ENCODE measurements at regions not wholly inside any gene's neighbourhood (a gene's known extent, or its start where the extent isn't known, plus 50 kb on each side); places are given as distances from the start of the nearest gene placed in this dataset.

DNA sequence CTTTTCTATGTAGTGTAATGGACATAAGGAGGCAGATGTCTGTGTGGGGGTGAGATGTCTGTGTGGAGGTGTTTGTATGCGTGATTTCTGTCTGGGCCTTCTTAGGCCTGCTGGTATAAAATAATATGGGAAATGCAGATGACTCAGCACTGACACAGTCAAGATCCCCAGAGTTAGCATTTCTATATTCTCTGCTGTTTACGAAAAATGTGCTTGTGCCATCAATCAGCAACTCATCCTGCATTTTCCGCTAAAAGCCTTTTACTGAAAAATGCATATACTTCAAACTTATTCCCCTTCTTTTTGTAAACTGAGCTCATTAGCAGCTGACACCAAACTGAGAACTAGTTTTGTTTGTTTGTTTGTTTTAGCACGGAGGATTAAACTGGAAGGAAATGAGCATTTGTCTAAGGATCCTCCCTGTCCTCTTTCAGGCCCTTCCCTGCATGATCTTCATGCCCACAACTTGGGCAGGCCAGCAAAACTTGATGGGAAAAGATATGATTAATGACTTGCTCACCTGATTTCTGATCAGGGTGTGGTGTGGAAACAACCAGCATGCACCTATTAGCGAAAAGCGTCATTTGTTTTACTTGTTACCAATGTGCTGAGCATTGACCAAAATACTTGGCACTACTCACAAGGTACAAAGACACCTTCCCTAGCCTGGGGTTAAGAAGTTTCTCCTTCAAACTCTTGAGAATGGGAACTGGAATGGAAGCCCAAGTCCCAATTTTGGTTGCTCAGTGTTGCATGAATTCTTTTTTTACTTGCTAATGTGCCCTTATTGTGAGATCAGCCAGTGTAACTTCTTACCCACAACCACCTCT, 77.4 kb downstream of the NDUFS5 start:
- no peak for DNase-seq (ENCODE audit: low read depth)
- Histone ChIP-seq H3K4me3 (ENCODE audit: low read depth, low read length) (no peak overlapping the region), H3K27me3 (ENCODE audit: control insufficient read depth, insufficient read depth, low read length) (no peaks in the 10 kb centered on the region), H3K36me3 (ENCODE audit: control insufficient read depth, insufficient read depth, low read length) (no peaks in the 10 kb centered on the region)
- TF ChIP-seq, protein P1, sequence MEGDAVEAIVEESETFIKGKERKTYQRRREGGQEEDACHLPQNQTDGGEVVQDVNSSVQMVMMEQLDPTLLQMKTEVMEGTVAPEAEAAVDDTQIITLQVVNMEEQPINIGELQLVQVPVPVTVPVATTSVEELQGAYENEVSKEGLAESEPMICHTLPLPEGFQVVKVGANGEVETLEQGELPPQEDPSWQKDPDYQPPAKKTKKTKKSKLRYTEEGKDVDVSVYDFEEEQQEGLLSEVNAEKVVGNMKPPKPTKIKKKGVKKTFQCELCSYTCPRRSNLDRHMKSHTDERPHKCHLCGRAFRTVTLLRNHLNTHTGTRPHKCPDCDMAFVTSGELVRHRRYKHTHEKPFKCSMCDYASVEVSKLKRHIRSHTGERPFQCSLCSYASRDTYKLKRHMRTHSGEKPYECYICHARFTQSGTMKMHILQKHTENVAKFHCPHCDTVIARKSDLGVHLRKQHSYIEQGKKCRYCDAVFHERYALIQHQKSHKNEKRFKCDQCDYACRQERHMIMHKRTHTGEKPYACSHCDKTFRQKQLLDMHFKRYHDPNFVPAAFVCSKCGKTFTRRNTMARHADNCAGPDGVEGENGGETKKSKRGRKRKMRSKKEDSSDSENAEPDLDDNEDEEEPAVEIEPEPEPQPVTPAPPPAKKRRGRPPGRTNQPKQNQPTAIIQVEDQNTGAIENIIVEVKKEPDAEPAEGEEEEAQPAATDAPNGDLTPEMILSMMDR (IDR thresholded peaks at IDR 0.05; ENCODE audit: insufficient read depth, low read length, poor library complexity, severe bottlenecking), result no peak

GRCh38 chr1:39104158-39105060, 78.3 kb downstream of the NDUFS5 start:
- peak overlapping the region; percentile 74 for H3K4me3 ChIP-seq (ENCODE audit: low read depth, low read length)
- TF ChIP-seq, protein P1 (IDR thresholded peaks at IDR 0.05; ENCODE audit: insufficient read depth, low read length, poor library complexity, severe bottlenecking), result no peak
- DNase-seq (ENCODE audit: low read depth), result no peak

DNA sequence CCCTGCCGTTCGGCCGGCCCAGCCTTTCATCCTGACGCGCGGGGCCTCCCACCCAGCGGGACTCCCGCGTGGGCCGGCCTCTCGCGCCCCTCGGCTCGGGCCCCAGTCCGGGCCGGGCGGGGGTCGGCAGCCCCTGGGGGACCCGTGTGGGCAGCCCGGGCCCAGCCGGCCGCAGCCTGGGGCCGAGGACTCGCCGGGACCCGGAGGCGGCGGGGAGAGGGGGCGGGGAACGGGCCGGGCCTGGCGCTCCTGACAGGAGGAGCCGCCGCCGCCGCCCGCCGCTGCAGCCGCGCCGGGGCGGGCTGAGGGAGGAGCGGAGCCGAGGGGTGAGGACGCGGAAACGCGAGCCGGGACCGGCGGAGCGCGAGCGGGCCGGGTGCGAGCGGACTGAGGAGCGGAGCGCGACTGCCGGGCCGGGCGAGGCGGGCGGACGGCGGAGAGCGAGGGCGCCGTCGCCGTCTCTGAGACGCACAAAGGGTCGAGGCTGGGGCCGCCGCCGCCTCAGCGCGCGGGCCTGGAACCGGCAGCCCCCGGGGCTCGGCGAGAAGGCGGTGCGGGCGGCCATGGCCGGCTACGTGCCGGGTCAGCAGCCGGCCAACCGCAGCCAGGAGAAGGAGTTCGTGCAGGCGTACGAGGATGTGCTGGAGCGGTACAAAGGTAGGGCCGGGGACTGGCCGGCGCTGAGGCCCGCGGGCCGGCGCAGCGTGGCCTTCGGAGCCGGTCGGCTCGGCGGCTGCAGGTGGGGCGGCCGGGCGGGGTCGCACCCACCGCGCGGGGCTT, 79.1 kb downstream of the NDUFS5 start:
- Histone ChIP-seq H3K36me3 (ENCODE audit: control insufficient read depth, insufficient read depth, low read length) (no peaks in the 10 kb centered on the region), H3K27me3 (ENCODE audit: control insufficient read depth, insufficient read depth, low read length) (no peaks in the 10 kb centered on the region), H3K4me3 (ENCODE audit: low read depth, low read length) (peak overlapping the region; percentile 74)
- no peak for DNase-seq (ENCODE audit: low read depth)
- TF ChIP-seq, protein P1 (IDR thresholded peaks at IDR 0.05; ENCODE audit: insufficient read depth, low read length, poor library complexity, severe bottlenecking), result no peak

More at GRCh38 chr1:39104158-39105060, 78.3 kb downstream of the NDUFS5 start:
- Histone ChIP-seq H3K36me3 (ENCODE audit: control insufficient read depth, insufficient read depth, low read length) (no peaks in the 10 kb centered on the region), H3K27me3 (ENCODE audit: control insufficient read depth, insufficient read depth, low read length) (no peaks in the 10 kb centered on the region)

DNA sequence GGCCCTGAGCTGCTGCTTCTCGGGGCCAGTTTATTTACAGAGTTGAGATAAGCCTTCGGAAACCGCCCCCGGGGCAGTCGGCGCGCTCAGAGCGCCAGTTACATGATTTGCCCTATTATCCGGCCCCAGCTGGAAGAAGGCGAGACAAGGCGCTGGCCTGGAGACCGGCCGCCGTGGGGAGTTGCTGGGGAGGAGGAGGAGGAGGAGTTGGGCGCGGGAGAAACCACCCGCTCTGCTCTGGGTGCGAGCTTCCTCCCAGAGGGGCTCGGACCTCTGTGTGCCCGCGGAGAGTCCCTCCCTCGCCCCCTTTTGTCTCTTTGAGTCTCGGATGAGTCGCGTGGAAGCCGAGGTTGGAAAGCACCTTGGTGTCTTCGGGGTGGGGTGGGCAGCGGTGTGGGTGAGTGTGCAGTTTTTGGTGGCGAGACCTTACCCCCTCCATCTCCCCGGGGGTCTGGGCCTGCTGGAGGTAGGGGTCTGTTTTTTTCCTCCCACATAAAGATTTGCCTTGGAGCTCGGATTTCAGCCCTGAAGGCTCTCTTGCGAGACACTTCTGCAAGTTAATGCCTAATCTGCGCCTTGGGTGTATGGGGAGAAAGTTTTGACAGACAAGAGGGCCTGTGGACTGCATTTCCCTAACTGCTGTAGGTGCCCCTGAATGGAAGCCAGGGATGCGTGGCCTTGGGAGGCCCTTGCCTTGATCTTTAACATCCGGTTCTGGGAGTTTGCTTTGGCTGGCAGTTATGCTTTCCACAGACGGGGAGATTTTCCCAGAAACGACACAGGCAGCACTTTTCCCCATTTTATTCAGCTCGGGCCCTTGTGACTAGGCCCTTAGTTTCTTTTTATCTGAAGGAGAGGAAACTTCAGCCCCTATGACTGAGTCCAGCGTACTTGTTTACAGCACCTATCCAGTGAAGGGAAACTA, 80.0 kb downstream of the NDUFS5 start:
- Histone ChIP-seq H3K4me3 (ENCODE audit: low read depth, low read length) (peak overlapping the region; percentile 74), H3K36me3 (ENCODE audit: control insufficient read depth, insufficient read depth, low read length) (no peaks in the 10 kb centered on the region), H3K27me3 (ENCODE audit: control insufficient read depth, insufficient read depth, low read length) (no peaks in the 10 kb centered on the region)
- TF ChIP-seq, protein P1 (IDR thresholded peaks at IDR 0.05; ENCODE audit: insufficient read depth, low read length, poor library complexity, severe bottlenecking), result no peak
- no peak for DNase-seq (ENCODE audit: low read depth)
